ENCODE measurements at regions not wholly inside any gene's neighbourhood (a gene's known extent, or its start where the extent isn't known, plus 50 kb on each side); places are given as distances from the start of the nearest gene placed in this dataset.

GRCh38 chr6:51027283-51028065 lies 208.8 kb downstream of the TFAP2B start:
- TF ChIP-seq FOXA1 (IDR thresholded peaks at IDR 0.05) (no peak), PKNOX1 (IDR thresholded peaks at IDR 0.05) (no peak), TARDBP (IDR thresholded peaks at IDR 0.05) (no peak), BHLHE40 (IDR thresholded peaks at IDR 0.05; ENCODE audit: borderline replicate concordance) (no peak), HDGF (IDR thresholded peaks at IDR 0.05; ENCODE audit: borderline replicate concordance) (no peak), SP1 (IDR thresholded peaks at IDR 0.05) (no peak), ZNF384 (IDR thresholded peaks at IDR 0.05) (no peak), ELF4 (IDR thresholded peaks at IDR 0.05) (no peak), NFRKB (IDR thresholded peaks at IDR 0.05) (no peak), L3MBTL2 (conservative IDR thresholded peaks at IDR 0.05) (no peak), LEF1 (IDR thresholded peaks at IDR 0.05; ENCODE audit: borderline replicate concordance) (no peak), FOXK2 (IDR thresholded peaks at IDR 0.05) (no peak), ARNT (IDR thresholded peaks at IDR 0.05) (no peak), CTBP1 (IDR thresholded peaks at IDR 0.05; ENCODE audit: borderline replicate concordance) (no peak)
